ENCODE measurements at regions not wholly inside any gene's neighbourhood (a gene's known extent, or its start where the extent isn't known, plus 50 kb on each side); places are given as distances from the start of the nearest gene placed in this dataset.

DNA sequence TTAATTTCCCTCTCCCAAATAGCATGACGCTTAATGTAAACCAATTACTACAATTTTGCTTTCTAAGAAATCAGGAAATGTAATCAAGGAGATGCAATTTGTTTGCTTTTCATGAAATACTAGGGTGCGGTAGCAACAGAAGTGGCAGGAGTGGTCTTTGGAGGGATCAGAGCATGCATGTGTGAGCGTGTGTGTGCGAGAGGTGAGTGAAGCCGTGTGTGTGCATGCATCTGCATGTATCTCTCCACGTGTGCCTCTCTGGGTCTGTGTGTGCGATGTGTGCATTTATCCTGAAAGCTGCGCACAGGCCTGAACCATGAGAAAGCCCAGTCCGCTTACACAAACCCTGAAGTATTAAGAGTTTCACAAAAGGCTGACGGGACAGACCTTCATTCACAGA, 249.8 kb upstream of the C1orf174 start:
- TF ChIP-seq TAF1 (IDR thresholded peaks at IDR 0.05; ENCODE audit: low read depth, low read length) (no peak), SPI1 (IDR thresholded peaks at IDR 0.05; ENCODE audit: low read depth, low read length) (no peak), POLR2A (IDR thresholded peaks at IDR 0.05; ENCODE audit: low read depth, low read length) (no peak), POLR2AphosphoS5 (IDR thresholded peaks at IDR 0.05; ENCODE audit: low read depth, low read length) (no peak), POU2F2 (IDR thresholded peaks at IDR 0.05; ENCODE audit: low read depth, low read length) (no peak), PAX5 (IDR thresholded peaks at IDR 0.05; ENCODE audit: insufficient read depth, low read length, severe bottlenecking) (no peak)
